ENCODE measurements at regions not wholly inside any gene's neighbourhood (a gene's known extent, or its start where the extent isn't known, plus 50 kb on each side); places are given as distances from the start of the nearest gene placed in this dataset.

DNA sequence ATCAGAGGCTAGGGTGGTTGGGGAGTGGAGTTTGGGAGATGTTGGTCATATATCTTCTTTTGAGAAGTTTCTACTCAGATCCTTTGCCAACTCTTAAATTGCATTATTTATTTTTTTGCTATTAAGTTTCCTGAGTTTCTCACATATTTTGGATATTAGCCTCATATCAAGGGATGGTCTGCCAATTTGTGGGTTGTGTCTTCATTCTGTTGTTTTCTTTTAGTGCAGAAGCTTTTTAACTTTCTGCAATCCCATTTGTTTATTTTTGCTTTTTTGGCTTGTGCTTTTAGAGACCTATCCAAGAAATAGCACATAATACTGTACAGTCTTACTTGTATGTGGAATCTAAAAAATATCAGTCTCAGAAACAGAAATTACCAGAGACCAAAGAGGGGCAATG is 509.2 kb upstream of the HS3ST1 start:
- in situ Hi-C loops (cut with HindIII; ENCODE audit: low pct_ligation_motif_present, low sequenced_read_pairs): no loop called here

DNA sequence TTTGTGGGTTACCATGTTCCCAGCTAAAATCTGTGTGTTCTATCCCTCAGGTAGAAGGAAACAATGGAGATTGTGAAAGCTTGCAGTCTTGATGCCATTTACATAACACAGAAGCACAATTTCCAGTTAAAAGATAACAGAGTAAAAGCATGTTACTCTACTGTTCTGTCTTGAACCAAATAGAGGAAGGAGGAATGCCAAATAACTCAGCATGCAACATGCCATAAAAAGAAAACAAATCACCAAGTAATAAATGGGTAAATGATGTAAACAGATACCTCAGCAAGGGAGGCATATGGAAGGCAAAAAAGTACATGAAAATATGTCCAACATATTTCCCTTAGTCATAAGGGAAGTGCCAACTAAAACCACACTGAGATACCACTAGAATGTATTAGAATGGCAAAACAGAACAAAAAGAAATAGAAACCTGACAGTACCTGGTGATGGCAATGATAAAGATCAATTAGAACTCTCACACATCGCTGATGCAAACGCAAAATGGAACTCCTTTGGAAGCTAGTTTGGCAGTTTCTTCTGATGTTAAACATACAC is 502.6 kb upstream of the HS3ST1 start:
- Histone ChIP-seq H3K27ac (no peak overlapping the region), H3K4me3 (ENCODE audit: low read depth, low read length) (no peak overlapping the region), H3K36me3 (replicated peaks) (no peaks in the 10 kb centered on the region), H3K27me3 (replicated peaks) (no peaks in the 10 kb centered on the region)
- in situ Hi-C loops (cut with HindIII; ENCODE audit: low pct_ligation_motif_present, low sequenced_read_pairs): no loop called here
- TF ChIP-seq, protein P1, sequence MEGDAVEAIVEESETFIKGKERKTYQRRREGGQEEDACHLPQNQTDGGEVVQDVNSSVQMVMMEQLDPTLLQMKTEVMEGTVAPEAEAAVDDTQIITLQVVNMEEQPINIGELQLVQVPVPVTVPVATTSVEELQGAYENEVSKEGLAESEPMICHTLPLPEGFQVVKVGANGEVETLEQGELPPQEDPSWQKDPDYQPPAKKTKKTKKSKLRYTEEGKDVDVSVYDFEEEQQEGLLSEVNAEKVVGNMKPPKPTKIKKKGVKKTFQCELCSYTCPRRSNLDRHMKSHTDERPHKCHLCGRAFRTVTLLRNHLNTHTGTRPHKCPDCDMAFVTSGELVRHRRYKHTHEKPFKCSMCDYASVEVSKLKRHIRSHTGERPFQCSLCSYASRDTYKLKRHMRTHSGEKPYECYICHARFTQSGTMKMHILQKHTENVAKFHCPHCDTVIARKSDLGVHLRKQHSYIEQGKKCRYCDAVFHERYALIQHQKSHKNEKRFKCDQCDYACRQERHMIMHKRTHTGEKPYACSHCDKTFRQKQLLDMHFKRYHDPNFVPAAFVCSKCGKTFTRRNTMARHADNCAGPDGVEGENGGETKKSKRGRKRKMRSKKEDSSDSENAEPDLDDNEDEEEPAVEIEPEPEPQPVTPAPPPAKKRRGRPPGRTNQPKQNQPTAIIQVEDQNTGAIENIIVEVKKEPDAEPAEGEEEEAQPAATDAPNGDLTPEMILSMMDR (IDR thresholded peaks at IDR 0.05; ENCODE audit: low read depth, low read length, missing control alignments): no peak
- DNase-seq: no peak

More for the DNA sequence above, 509.2 kb upstream of the HS3ST1 start:
- Histone ChIP-seq H3K4me3 (ENCODE audit: low read depth, low read length) (no peak overlapping the region), H3K36me3 (replicated peaks) (no peaks in the 10 kb centered on the region), H3K27me3 (replicated peaks) (no peaks in the 10 kb centered on the region), H3K27ac (no peak overlapping the region)
- no peak for DNase-seq
- TF ChIP-seq, protein P1 (IDR thresholded peaks at IDR 0.05; ENCODE audit: low read depth, low read length, missing control alignments): no peak

DNA sequence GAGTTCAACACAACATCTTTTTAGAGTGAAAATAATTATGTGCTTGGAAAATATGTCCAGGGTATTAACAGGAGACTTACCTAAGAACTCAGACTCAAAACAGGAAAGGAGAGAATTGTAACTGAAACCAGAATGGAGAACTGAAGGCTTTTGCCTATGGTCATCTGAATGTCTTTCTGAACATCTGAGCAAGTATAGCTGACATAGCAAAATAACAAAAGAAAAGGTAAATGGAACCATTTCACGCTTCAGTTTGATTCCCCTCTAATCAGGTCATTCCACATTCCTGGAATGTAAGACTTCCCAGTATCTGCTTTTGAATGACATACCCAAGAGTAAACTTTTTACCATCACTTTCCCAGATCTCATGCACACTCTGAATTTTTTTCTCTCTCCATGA is 500.4 kb upstream of the HS3ST1 start:
- no peaks in the 10 kb centered on the region for H3K27me3 ChIP-seq (replicated peaks)
- H3K36me3 ChIP-seq (replicated peaks): no peaks in the 10 kb centered on the region
- no peak for DNase-seq
- no peak overlapping the region for H3K4me3 ChIP-seq (ENCODE audit: low read depth, low read length)
- in situ Hi-C loops (cut with HindIII; ENCODE audit: low pct_ligation_motif_present, low sequenced_read_pairs): no loop called here
- TF ChIP-seq, protein P1 (IDR thresholded peaks at IDR 0.05; ENCODE audit: low read depth, low read length, missing control alignments): no peak
- H3K27ac ChIP-seq: no peak overlapping the region

DNA sequence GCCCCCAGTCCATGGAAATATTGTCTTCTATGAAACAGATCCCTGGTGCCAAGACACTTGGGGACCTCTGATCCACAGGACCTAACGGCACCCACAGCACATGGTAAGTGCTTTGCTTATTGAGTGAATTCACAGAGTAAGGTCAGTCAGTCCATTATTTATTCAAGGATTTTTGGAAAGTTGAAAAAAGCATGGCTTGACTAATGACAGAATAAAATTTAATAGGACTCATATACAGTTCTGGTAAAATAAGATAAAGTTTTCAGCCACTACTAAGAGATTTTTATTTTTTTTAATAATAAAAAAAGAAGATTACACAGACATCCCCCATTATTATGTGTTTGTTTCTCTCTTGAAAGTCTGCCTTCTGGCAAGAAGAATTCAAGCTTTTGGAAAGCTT is 490.6 kb upstream of the HS3ST1 start:
- no peak overlapping the region for H3K4me3 ChIP-seq (ENCODE audit: low read depth, low read length)
- TF ChIP-seq, protein P1 (IDR thresholded peaks at IDR 0.05; ENCODE audit: low read depth, low read length, missing control alignments): no peak
- H3K36me3 ChIP-seq (replicated peaks): no peaks in the 10 kb centered on the region
- DNase-seq: no peak
- H3K27ac ChIP-seq: no peak overlapping the region
- in situ Hi-C loops (cut with HindIII; ENCODE audit: low pct_ligation_motif_present, low sequenced_read_pairs): no loop called here
- no peaks in the 10 kb centered on the region for H3K27me3 ChIP-seq (replicated peaks)

DNA sequence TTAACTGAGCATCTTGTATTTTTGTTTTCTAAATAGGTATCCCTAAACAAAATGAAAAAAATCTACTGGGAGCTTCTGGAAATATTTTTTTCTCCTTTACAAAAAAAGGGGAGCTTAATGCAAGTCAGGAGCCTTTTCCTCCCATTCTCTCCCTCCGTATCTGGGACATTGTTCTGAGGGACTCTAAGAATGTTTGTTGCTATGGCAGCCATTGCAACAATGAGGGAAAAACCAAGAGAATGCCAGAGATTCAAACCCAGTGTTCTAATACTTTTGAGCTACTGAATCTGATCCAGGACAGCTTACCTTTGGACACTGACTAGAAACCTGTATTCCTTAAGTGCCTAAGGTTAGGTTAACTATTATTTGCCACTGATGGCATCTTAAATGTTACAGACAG is 485.7 kb upstream of the HS3ST1 start:
- no peak for DNase-seq
- Histone ChIP-seq H3K27me3 (replicated peaks) (no peaks in the 10 kb centered on the region), H3K36me3 (replicated peaks) (no peaks in the 10 kb centered on the region), H3K27ac (no peak overlapping the region), H3K4me3 (ENCODE audit: low read depth, low read length) (no peak overlapping the region)
- in situ Hi-C loops (cut with HindIII; ENCODE audit: low pct_ligation_motif_present, low sequenced_read_pairs): no loop called here
- TF ChIP-seq, protein P1 (IDR thresholded peaks at IDR 0.05; ENCODE audit: low read depth, low read length, missing control alignments): no peak

DNA sequence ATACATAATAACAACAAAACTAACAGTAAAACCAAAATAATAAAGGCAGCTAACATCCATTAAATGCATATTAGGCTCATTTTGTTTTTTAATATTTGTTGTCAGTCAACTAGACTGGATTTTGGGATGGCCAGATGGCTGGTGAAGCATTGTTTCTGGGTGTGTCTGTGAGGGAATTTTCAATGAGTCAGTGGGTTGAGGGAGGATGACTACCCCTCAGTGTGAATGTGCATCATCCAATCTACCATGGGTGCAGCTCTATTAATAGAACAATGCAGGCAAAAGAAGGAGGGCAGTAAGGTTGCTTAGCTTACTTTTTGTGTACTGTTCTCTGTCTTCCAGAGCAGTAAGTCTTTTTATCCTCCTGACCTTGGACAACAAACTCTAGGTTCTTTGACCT is 484.2 kb upstream of the HS3ST1 start:
- in situ Hi-C loops (cut with HindIII; ENCODE audit: low pct_ligation_motif_present, low sequenced_read_pairs): no loop called here
- Histone ChIP-seq H3K36me3 (replicated peaks) (no peaks in the 10 kb centered on the region), H3K27ac (no peak overlapping the region), H3K4me3 (ENCODE audit: low read depth, low read length) (no peak overlapping the region), H3K27me3 (replicated peaks) (no peaks in the 10 kb centered on the region)
- TF ChIP-seq, protein P1 (IDR thresholded peaks at IDR 0.05; ENCODE audit: low read depth, low read length, missing control alignments): no peak
- peak; percentile 1 for DNase-seq
